ENCODE measurements at regions not wholly inside any gene's neighbourhood (a gene's known extent, or its start where the extent isn't known, plus 50 kb on each side); places are given as distances from the start of the nearest gene placed in this dataset.
"Not testable (repeated sequence)": the region's sequence is repeated elsewhere in the genome, so short reads cannot be mapped to it uniquely, and the experiment has no call there.

- DNase-seq: no peak
These were observed 790.1 kb upstream of the SLC35B3 start for GRCh38 chr6:9225441-9225871.

- DNase-seq: no peak
These were observed 789.2 kb upstream of the SLC35B3 start for GRCh38 chr6:9224539-9224938.

- DNase-seq: not testable (repeated sequence)
These were observed 778.4 kb upstream of the SLC35B3 start for GRCh38 chr6:9213717-9214116.

GRCh38 chr6:9208966-9209365 lies 773.6 kb upstream of the SLC35B3 start:
- no peak for DNase-seq

- no peak for DNase-seq
These were observed 770.3 kb upstream of the SLC35B3 start for GRCh38 chr6:9205645-9206044.

- no peak for DNase-seq
These were observed 768.8 kb upstream of the SLC35B3 start for GRCh38 chr6:9204171-9204570.

- no peak for DNase-seq
These were observed 765.4 kb upstream of the SLC35B3 start for GRCh38 chr6:9200712-9201111.

GRCh38 chr6:9197726-9198125 lies 762.4 kb upstream of the SLC35B3 start:
- no peak for DNase-seq

- DNase-seq: no peak
These were observed 760.0 kb upstream of the SLC35B3 start for GRCh38 chr6:9195322-9195721.

GRCh38 chr6:9192405-9192909 lies 757.1 kb upstream of the SLC35B3 start:
- DNase-seq: no peak

GRCh38 chr6:9186148-9186547 lies 750.8 kb upstream of the SLC35B3 start:
- no peak for DNase-seq

- no peak for DNase-seq
These were observed 742.7 kb upstream of the SLC35B3 start for GRCh38 chr6:9178071-9178470.

- no peak for DNase-seq
These were observed 737.9 kb upstream of the SLC35B3 start for GRCh38 chr6:9173229-9173628.

GRCh38 chr6:9172096-9172495 lies 736.8 kb upstream of the SLC35B3 start:
- DNase-seq: no peak

GRCh38 chr6:9168669-9169068 lies 733.3 kb upstream of the SLC35B3 start:
- no peak for DNase-seq

- DNase-seq: no peak
These were observed 726.4 kb upstream of the SLC35B3 start for GRCh38 chr6:9161731-9162130.

GRCh38 chr6:9159051-9159450 lies 723.7 kb upstream of the SLC35B3 start:
- DNase-seq: no peak

GRCh38 chr6:9155836-9156235 lies 720.5 kb upstream of the SLC35B3 start:
- no peak for DNase-seq

GRCh38 chr6:9143140-9143539 lies 707.8 kb upstream of the SLC35B3 start:
- no peak for DNase-seq

GRCh38 chr6:9140951-9141460 lies 705.7 kb upstream of the SLC35B3 start:
- DNase-seq: peak; percentile 86

GRCh38 chr6:9140172-9140571 lies 704.8 kb upstream of the SLC35B3 start:
- DNase-seq: peak; percentile 84

GRCh38 chr6:9139746-9140145 lies 704.4 kb upstream of the SLC35B3 start:
- no peak for DNase-seq

GRCh38 chr6:9138936-9139335 lies 703.6 kb upstream of the SLC35B3 start:
- peak; percentile 10 for DNase-seq

GRCh38 chr6:9136141-9136822 lies 700.9 kb upstream of the SLC35B3 start:
- DNase-seq: no peak

GRCh38 chr6:9131616-9132015 lies 696.3 kb upstream of the SLC35B3 start:
- DNase-seq: no peak
